SH-SY5Y (cell line): ENCODE measurements at regions not wholly inside any gene's neighbourhood (a gene's known extent, or its start where the extent isn't known, plus 50 kb on each side); places are given as distances from the start of the nearest gene placed in this dataset.

Experiments used
- GATA2 ChIP-seq: IDR thresholded peaks from 2 replicates; pipeline ENCODE4 v1.6.1; 2011; ENCODE audit warnings: mild to moderate bottlenecking, low read depth, low read length
- GATA3 ChIP-seq: IDR thresholded peaks from 2 replicates; pipeline ENCODE4 v1.6.1; 2011; ENCODE audit warnings: low read depth, mild to moderate bottlenecking, low read length, moderate library complexity

DNA sequence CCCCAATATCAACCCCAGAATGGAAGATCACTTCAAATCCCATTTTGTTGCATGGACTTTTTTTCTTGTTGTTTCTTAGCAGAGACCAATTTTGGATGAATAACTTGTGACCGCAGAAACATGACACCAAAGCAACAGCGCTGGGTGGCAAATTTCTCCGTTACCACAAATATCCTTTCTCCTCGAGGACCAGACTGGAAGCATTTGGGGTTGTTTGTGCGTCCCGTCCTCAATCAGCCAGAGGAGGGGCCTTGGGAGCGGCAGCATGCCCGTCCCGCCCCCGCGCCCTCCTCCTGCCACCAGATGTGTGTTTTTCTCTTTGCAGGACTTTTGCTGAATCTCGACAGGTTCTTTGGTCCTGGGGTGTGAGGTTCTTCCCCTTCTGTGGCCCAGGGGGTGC is 282.5 kb upstream of the FOXF1 start:
- TF ChIP-seq GATA2 (no peak), GATA3 (no peak)
